Jurkat, Clone E6-1 (cell line): ENCODE measurements at regions not wholly inside any gene's neighbourhood (a gene's known extent, or its start where the extent isn't known, plus 50 kb on each side); places are given as distances from the start of the nearest gene placed in this dataset.

Experiments used
- DNase-seq: peaks from one replicate; pipeline ENCODE4 v3.0.0-alpha.2; 2011; ENCODE audit warnings: low read depth, low spot score
- H3K4me3 ChIP-seq: 2 replicates; pipeline ENCODE4 v1.5.1; 2011; ENCODE audit warnings: mild to moderate bottlenecking, low read length, control low read depth, moderate library complexity

GRCh38 chr5:73242735-73243134 lies 69.7 kb downstream of the TMEM174 start:
- no peak overlapping the region for H3K4me3 ChIP-seq
- DNase-seq = no peak

GRCh38 chr5:73238873-73239272 lies 65.9 kb downstream of the TMEM174 start:
- no peak for DNase-seq
- no peak overlapping the region for H3K4me3 ChIP-seq

- H3K4me3 ChIP-seq = no peak overlapping the region
- DNase-seq = no peak
These were observed 63.6 kb downstream of the TMEM174 start for GRCh38 chr5:73236541-73237128.

GRCh38 chr5:73234204-73234555 lies 61.2 kb downstream of the TMEM174 start:
- H3K4me3 ChIP-seq = no peak overlapping the region
- DNase-seq = no peak

GRCh38 chr5:73233461-73234203 lies 60.6 kb downstream of the TMEM174 start:
- no peak for DNase-seq
- no peak overlapping the region for H3K4me3 ChIP-seq

- H3K4me3 ChIP-seq = no peak overlapping the region
- no peak for DNase-seq
These were observed 60.1 kb downstream of the TMEM174 start for GRCh38 chr5:73233053-73233460.

- no peak for DNase-seq
- H3K4me3 ChIP-seq = no peak overlapping the region
These were observed 59.5 kb downstream of the TMEM174 start for GRCh38 chr5:73232266-73233041.

- no peak for DNase-seq
These were observed 58.3 kb downstream of the TMEM174 start for GRCh38 chr5:73231246-73231778.

GRCh38 chr5:73230264-73231245 lies 57.6 kb downstream of the TMEM174 start:
- no peak for DNase-seq
- no peak overlapping the region for H3K4me3 ChIP-seq

More at GRCh38 chr5:73231246-73231778, 58.3 kb downstream of the TMEM174 start:
- H3K4me3 ChIP-seq = no peak overlapping the region

GRCh38 chr5:73229271-73229670 lies 56.3 kb downstream of the TMEM174 start:
- DNase-seq = no peak
- no peak overlapping the region for H3K4me3 ChIP-seq

GRCh38 chr5:73228052-73228451 lies 55.1 kb downstream of the TMEM174 start:
- no peak for DNase-seq
- H3K4me3 ChIP-seq = no peak overlapping the region
